GM19397 (cell line): ENCODE measurements at regions not wholly inside any gene's neighbourhood (a gene's known extent, or its start where the extent isn't known, plus 50 kb on each side); places are given as distances from the start of the nearest gene placed in this dataset.

Experiments used
- ATAC-seq: cut with Tn5 transposase; IDR thresholded peaks from one replicate; pipeline ENCODE4 v1.9.1; 2021; ENCODE audit warnings: mild to moderate bottlenecking, moderate library complexity; ENCODE audit not compliant: unreplicated experiment

DNA sequence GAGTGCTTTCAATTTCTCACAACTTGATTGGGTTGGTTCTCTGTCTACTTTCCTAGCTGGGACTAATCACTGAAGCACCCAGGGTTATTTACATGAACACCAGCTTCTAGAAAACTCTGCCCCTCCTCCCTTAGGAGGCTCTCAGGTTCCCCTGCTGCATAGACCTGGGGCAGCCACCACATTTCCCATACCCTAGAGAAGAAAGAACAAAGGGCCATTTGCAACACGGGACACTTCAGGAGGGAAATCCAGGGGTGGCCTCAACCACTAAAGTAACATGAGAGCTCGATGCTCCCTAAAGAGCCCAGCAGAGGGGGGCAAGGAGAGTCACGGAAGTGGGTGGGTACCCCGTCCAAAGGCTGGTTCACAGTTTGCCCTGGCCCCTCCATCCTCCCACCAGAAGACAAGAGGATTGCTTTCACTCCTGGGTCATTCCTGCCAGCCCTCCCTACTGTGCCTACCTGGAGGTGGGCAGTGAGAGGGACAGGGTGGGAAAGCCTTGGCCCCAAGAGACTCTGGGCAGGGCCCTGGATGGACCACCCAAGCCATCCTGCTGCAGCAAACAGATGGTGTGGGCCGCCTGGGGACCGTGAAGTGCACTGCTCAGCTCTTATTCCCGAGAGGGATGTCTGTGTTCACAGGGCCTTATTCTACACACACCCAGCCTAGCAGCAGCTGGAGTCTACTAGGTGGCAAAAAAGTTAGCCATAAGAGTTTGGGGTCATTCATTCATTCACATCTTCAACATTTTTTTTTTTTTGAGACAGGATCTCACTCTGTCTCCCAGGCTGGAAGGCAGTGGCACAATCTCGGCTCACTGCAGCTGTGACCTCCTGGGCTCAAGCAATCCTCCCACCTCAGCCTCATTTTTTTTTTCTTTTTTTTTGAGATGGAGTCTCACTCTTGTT is 392.1 kb downstream of the SOX9 start:
- ATAC-seq: peak; percentile 46

DNA sequence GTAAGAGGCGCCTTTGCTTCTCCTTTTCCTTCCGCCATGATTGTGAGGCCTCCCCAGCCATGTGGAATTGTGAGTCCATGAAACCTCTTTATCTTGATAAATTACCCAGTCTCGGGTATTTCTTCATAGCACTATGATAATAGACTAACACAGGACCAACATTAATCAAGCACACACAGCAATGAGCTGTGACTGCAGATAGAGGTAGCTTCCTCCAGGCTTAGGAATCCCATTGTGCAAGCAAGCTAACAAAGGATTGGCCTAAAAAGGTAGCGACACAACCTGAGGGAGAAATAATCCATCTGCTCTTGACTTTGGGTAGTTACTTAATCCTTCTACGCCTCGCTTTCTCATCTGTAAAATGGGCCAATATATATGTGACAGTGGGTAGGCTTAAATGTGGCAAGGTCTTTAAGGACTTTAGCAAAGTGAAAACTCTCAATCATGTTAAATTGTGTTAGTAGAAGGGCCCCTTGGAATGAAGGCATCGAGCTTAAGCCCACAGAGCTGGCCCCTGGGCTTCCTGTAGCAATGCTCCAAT is 393.6 kb downstream of the SOX9 start:
- ATAC-seq: no peak

DNA sequence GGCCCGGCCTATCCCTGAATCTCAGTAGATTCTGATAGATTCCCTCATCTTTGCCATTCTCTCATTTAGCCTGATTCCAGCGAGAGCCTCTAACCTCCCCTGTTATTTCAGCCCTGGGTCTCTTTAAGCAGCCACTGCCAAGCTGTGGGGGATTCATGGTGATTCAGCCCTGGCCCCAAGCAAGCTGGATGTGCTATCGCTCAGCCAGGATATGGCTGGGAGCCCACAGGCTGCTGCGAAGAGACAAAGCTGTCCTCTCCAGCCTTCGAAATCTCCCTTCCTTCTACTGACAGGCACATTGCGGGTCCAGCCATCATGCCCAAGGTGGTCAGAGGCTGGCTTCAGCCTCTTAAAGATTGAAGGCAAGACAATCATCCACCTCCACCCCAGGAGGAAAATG is 394.1 kb downstream of the SOX9 start:
- ATAC-seq: no peak

DNA sequence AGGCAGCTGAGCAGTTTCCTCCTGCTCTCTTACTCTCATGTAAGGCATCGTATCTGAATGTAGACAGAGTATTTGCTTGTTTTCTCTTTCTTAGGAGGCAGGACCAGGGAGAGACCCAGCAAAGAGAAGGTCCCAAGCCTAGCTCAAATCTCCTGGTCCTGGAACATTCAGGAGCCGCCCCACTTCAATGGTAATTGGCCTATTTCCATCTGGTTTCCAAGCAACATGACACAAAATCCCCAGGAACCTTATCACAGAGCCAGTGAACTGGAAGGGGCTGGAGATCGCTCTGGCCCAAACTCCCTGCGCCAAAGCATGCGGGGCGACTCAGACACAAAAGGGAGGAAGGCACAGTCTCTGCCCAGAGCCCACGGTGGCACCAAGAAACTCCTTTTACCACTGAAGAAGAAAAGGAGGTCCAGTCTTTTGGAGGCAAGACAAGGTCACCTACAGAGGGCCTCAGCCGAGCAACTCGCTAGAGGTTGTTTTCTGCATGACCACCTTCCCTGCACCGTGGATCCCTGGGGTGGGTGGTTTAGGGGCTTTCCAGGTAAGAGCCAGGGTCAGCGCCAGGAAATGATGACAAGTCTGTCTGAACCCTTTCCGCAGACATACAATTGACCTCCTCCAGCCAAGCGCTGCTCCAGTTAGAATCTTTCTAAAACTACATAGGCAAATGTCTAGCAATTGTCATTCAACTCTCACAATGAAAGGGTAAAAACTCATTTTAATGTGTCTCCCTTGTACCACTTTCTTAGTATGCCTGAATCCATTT is 394.7 kb downstream of the SOX9 start:
- peak; percentile 32 for ATAC-seq

DNA sequence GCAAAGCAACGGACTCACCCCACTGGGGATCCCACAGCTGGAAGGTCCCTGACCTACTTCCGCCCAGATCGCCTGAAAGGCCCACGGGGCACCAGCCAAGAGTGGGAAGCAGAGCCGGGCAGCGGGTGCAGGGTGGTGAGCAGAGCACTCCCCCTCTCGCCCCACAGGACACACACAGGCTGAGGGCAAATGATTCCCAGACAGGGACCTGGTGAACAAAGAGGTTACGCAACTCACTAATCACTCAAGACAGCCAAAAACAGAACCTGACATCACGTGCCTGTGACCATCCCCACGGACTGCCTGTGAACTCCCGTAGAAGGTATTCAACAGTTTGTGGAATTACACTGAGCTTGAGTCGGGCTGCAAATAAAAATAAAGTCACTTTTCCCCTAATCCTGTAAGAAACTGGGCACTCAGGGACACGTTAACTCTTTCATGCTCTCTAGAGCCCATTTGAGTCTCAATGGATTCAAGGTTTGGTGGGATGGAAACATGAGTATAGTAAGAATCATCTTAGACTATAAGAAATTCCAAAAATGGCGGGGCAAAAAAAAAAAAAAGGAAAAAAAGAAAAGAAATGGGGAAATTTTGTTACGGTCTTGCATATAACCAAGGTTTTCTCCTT is 396.1 kb downstream of the SOX9 start:
- no peak for ATAC-seq

DNA sequence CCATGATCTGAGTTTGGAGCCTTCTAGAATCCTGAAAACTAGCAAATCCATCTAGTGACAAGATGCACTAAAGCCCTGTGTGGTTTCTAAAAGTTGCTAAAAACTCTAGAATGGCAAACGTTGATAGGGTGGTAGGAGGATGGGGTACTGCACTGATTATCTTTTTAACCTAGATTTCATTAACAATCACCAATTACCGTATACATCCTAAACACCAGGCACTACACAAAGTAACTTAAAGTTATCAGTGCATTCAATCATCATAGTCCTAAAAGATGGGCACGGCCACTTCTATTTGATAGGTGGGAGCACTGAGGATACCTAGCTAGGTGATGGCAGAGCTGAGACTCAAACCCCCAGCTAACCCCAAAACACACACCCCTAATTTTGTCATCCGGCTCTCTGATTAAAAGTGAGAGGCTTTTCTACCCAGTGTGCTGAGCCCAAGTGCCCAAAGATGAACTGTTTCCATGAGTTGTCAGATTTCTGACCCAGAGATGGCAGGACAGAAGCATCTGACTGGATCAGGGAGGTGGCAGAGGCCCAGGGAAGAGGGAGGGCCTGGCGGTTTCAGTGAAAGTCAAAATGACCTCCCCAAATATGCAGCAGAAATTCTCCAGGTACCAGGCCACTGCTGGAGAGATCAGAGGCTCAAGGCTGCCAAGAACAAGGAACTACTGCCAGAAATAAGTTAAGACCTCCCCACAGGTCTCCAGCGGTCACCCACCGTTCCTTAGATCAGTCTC is 396.8 kb downstream of the SOX9 start:
- ATAC-seq: no peak

DNA sequence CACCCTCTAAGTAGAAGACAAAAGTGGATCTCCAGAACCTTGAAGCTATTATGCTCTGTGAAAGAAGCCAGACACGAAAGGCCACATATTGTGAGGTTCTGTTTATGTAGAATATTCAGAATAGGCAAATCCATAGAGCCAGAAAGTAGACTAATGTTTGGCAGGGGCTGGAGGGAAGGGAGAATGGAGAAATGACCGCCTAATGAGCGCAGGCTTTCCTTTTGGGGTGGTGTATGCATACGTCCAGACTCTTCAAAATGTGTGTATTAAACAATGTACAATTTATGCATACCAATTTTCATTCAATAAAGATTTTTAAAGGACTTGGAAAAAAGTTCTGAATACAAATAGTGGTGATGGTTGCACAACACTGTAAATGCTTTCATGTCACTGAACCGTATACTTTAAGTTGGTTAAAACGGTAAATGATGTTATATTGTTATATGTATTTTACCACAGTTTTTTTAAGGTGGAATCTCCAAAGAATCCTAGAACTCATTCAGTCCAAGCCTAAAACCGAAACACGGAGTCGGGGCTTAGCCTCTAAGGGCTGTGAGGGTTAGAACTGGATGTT is 397.4 kb downstream of the SOX9 start:
- no peak for ATAC-seq

DNA sequence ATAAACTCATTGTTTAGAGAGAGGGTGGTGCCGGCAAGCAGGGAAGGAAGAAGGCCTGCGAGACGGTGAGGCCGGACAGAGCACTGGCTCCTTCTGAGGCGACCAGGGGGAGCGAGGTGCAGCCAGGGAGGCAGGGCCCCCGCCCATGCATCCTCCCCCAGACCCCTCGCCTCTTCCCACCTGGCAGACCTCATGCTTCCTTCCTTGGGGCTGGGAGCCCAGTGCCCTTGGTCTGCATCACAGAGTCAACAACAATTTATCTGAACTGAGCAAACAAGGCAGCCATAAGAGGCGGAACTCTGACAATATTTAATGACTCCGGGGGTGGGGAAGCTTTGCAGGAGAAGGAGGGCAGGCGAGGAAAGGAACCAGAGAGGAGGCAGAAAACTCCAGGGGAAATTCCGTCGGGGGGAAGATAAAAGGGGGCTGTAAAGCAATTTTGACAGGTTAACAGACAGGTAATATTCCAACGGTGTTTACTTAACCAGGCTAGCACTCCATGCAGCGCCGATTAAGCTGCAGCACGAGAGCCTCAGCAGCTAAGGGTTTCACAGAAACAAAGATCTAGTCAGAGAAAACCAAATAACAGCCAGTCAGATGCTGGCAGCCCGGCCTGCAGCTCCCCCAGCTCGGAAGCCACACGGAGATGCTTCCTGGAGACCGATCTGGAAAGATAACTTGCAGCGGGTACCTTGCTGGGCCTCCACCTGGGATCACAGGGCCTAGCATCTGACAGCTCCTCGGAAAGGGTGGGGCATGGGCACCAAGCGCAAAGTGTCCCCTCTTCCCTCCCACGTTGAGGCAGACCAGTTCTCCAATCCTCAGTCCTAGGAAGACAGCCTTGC is 398.2 kb downstream of the SOX9 start:
- no peak for ATAC-seq

DNA sequence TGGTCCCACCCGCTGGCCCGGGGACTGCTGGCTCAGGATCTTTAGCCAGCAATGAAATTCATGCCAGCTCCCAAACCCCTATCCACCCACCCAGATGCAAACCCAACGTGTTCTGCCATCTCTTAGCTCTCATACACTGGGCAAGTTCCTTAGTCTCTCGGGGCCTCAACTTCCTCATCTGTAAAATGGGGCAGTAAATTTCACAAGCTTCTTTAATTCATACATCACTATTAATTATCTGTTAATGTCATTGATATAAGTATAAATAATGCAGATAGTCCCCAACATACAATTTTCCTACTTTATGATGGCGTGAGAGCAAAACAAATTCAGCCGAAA is 398.7 kb downstream of the SOX9 start:
- no peak for ATAC-seq

DNA sequence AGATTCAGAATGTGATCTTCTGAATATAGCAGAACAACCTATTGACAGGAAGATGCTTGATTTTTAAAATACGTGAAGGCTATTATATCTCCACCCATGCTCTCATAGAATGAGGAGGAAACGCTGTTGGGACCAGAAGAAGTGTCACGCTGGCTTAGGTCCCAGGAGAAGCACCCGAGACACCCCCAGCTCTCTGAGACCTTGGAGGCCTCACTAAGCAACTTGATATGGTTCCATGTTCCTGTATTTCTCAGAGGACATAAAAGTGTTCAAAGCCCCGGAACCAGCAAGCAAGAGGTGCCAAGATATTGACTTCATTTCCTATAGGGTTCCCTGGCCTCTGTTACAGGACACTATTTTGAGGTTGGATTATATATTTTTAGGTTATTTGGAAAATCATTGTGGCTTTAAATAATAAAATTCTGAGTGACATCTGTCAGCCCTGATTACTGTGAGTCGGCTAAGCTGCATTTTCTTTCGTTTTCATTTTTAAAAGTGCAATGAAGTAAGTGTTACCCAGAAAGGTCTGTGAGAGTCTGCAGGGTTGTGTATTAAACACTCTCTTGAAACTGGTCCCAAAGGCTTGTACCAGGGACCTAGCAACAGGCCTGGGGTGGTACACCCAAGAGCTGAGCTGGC is 400.0 kb downstream of the SOX9 start:
- no peak for ATAC-seq

DNA sequence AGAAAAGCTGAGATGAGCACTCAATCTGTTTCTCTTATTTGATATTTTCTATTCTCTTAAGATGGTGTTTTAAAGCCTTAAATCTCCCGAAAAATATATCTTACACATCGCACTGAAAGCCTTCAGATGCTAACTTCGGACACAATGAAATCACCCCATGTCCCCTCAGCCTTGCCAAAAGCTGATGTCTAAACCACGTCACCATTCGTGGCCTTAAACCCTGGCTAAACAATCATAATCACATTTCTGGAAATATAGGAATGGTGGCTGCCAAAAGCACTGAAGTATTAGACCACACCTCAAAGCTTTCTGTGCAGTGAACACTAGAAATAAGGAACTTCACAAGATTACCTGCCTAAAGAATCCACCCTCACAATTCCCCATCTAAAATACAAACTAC is 402.7 kb downstream of the SOX9 start:
- ATAC-seq: no peak

DNA sequence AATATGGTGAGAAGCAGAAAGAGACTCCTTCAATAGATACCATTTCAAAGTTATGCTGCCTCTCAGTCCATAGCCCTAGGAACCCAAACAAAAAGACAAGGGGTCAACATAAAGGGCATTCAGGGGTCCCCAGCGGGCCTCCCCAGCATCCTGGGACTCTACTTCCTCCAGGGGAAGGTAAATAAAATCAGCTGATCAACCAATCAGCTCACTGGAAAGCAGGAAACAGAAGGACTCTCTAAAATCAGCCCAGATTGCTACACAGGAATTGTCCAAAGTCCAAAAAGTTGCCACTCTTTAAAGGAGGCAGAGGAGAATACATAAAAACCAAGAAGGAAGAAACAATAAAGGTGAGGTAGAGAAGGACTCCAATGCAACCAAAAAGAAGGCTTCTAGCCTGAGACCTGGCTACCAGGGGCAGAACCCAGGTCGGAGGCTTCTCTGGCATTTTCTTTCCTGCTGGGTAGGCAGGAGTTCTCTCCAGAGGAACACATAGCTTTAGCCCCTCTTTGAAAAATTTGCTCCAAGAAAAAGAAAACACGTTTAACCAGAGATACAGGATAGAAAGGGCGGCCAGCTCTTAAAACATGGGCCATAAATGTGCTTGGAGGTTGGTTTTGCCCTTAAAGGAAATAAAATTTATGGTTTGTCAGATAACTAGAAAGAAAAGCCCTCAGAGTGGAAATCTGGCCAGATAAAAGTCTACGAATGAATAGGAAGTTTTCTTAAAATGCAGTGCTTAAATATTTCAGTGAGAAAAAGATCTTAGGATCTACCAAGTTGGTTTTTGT is 404.6 kb downstream of the SOX9 start:
- no peak for ATAC-seq

DNA sequence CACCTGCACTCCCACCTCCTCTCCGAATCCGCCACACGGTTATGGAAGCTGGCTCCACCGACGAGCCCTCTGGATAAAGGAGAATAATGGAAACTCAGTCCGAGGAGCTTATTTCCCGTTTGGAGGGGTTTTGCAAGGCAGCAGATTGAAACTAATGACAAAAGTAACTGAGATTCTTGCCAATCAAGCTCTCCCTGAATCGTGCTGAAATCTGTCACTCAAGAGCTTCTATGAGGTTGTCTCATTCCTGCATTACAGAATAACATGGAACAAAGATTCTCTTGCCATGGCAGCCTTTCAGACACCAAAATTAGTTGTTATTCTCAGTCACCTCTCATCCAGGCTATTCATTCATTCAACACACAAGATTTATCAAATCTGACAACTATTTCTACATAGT is 405.9 kb downstream of the SOX9 start:
- ATAC-seq: no peak

DNA sequence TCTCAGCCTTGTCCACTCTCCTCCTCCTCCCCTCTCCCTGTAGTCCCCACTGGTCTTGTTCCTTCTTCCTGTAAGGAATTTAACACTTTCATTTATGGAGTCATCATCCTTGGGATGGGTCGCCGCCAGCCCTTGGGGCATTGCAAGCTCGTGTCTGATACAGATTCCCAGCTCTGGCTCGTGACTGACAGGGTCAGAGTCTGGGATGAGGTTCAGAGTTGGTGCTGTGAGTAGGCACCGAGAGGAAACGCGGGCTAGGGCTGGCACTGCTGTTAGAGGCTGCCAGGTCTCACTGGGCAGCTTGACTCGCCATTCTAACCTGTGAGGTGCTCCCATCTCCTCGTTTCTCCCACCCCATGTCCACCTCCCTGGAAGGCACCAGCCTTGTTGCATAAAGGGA is 407.0 kb downstream of the SOX9 start:
- ATAC-seq: no peak

DNA sequence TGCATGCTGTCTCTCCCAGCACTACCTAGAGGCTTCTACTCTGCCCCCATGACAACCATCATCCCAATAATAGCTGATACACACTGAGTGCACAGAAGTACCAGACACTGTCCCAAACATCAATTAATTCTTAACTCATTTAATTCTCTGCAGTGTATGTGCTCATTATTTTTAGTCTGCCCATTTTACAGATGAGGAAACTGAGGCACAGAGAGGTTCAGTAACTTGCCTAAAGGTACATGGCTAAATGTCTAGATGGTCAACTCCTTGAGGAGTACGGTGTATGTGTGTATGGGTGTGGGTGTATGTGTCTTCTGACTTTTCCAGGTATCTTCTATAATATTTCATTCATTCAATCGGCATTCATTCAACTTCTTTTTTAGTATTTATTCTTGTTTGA is 407.9 kb downstream of the SOX9 start:
- ATAC-seq: no peak

DNA sequence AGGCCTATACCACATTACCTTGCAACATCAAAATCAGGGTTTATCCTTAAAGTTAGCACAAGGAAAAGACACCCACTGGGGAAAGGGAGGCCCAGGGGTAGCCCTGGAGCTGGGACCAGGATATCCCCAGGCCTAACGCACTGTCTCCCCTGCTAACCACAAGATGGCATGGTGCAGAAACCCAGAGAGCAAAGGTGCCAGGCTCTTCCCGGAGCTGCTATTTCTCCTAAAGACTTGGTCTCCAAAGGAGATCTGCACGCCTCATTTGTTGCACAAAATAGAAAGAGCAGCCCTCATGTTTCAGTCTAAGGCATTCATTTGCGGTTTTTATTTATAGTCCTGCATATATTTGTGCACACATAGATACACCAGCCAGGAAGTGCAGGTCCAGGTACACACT is 408.6 kb downstream of the SOX9 start:
- no peak for ATAC-seq

DNA sequence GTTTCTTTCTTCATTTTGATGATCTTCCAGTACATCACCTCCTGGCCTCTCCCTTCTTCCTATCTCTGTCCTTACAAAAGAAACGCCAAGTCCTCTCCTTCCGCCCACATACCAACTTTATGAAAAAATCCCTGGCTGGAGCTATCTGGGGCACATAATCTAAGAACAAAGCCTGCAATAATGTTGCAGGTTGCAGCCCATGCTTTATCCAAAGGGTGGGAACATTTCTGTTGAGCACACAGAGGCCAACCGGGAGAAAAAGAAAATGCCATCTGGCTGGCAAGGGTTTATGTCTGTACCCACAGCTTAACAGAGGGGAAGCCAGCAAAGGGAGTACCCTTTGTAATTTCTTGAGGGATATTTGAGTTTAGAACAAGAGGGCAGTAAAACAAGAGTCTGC is 409.6 kb downstream of the SOX9 start:
- no peak for ATAC-seq

DNA sequence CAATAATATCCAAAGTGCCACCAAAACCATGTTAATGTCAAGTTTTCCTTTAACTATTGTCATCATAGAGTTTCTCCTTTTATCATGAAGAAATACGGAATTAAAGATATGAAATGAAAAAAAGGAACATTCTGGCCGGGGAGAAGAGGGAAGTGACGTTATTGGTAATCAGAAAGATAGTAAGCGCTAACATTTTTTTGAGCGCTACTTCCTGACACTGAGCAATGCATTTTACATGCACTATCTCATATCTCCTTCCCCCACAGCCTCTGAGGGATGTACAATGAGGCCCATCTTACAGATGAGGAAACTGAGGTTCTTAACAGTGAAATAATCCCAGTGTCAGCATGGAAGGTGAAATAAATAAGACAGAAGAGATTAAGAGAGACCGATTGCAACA is 410.9 kb downstream of the SOX9 start:
- ATAC-seq: no peak
